ENCODE measurements at regions not wholly inside any gene's neighbourhood (a gene's known extent, or its start where the extent isn't known, plus 50 kb on each side); places are given as distances from the start of the nearest gene placed in this dataset.

DNA sequence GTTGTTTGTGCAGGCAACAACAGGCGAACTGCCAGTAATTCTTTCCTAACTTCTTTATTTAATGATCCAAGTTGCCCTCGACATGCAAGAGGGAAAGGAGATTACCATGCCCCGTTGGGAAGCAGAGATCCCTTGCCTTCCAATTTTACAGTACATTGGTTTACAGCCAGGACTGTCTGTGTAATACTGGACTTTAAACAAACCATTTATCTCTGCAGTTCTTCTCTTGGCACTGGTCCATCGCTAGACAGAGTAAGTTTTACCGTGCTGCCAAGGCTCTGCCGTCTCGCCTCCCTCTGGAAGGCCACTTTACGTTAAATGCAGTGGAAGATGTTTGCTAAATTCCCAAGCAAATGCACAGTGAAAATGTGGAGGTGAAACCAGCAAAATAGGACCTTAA lies 660.3 kb upstream of the PRKX start:
- TF ChIP-seq ZFP30 (CRISPR knock-in tag; IDR thresholded peaks at IDR 0.05) = no peak
- no peak for TF ChIP-seq GLIS3 (CRISPR knock-in tag; IDR thresholded peaks at IDR 0.05)
- TF ChIP-seq, protein P1, sequence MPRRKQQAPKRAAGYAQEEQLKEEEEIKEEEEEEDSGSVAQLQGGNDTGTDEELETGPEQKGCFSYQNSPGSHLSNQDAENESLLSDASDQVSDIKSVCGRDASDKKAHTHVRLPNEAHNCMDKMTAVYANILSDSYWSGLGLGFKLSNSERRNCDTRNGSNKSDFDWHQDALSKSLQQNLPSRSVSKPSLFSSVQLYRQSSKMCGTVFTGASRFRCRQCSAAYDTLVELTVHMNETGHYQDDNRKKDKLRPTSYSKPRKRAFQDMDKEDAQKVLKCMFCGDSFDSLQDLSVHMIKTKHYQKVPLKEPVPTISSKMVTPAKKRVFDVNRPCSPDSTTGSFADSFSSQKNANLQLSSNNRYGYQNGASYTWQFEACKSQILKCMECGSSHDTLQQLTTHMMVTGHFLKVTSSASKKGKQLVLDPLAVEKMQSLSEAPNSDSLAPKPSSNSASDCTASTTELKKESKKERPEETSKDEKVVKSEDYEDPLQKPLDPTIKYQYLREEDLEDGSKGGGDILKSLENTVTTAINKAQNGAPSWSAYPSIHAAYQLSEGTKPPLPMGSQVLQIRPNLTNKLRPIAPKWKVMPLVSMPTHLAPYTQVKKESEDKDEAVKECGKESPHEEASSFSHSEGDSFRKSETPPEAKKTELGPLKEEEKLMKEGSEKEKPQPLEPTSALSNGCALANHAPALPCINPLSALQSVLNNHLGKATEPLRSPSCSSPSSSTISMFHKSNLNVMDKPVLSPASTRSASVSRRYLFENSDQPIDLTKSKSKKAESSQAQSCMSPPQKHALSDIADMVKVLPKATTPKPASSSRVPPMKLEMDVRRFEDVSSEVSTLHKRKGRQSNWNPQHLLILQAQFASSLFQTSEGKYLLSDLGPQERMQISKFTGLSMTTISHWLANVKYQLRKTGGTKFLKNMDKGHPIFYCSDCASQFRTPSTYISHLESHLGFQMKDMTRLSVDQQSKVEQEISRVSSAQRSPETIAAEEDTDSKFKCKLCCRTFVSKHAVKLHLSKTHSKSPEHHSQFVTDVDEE (CRISPR knock-in tag; IDR thresholded peaks at IDR 0.05) = no peak
- TF ChIP-seq, protein P2, sequence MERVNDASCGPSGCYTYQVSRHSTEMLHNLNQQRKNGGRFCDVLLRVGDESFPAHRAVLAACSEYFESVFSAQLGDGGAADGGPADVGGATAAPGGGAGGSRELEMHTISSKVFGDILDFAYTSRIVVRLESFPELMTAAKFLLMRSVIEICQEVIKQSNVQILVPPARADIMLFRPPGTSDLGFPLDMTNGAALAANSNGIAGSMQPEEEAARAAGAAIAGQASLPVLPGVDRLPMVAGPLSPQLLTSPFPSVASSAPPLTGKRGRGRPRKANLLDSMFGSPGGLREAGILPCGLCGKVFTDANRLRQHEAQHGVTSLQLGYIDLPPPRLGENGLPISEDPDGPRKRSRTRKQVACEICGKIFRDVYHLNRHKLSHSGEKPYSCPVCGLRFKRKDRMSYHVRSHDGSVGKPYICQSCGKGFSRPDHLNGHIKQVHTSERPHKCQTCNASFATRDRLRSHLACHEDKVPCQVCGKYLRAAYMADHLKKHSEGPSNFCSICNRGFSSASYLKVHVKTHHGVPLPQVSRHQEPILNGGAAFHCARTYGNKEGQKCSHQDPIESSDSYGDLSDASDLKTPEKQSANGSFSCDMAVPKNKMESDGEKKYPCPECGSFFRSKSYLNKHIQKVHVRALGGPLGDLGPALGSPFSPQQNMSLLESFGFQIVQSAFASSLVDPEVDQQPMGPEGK (CRISPR knock-in tag; IDR thresholded peaks at IDR 0.05; ENCODE audit: borderline replicate concordance) = no peak
- no peak for TF ChIP-seq ZNF8 (CRISPR knock-in tag; IDR thresholded peaks at IDR 0.05)
- TF ChIP-seq SNAI2 (CRISPR knock-in tag; IDR thresholded peaks at IDR 0.05) = no peak
